ENCODE measurements at regions not wholly inside any gene's neighbourhood (a gene's known extent, or its start where the extent isn't known, plus 50 kb on each side); places are given as distances from the start of the nearest gene placed in this dataset.

DNA sequence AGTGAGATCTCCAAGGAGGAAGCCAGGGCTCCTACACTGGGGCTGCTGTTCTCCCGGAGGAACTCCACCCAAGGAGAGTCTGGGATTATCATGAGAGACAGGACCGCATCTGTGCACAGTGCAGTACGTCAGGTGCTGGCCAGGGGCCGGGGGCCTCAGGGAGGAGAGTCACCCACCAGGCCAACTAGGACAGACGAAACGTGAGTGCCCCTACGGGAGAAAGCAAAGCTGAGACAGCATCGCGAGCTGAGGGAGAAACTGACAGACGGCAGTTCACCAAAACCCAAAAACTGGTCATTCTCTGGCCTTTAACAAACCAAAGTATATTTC, 273.4 kb downstream of the BRD1 start:
- in situ Hi-C loops (cut with HindIII; ENCODE audit: low sequenced_read_pairs) = no loop called here

DNA sequence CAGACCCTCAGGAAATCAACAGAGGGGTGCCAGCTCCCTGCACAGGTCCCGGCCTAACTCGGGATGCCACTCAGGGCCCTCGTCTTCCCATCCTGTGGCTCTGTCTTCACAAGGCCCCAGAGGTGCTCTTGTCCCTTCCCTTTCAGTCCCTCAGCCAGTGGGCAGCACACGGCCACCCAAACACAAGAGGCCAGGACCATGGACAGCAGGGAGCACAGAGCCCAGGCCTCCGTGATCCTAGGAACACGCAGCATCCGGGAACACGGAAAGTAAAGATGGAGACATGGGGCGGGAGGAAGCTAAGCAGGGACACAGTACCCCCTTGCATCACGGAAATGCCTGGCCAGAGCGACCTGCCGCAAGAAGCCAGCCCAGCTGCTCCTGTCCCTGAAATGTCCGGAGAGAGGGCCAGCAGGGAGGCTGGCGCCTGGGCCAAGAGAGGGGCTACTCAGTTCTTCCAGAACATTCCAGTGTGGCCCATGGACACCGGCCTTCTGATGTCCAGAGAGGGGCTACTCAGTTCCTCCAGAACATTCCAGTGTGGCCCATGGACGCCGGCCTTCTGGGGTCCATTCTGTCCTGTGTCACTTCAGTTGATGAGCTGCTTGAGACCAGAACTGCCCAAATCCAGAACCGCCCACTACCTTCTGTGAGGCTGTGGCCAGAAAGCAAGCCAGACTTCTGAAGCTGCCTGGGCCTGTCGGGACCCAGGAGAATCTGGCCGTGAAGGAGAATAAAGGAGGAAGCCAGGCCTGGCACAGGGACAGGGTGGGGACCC, 274.0 kb downstream of the BRD1 start:
- in situ Hi-C loops (cut with HindIII; ENCODE audit: low sequenced_read_pairs) = no loop called here

DNA sequence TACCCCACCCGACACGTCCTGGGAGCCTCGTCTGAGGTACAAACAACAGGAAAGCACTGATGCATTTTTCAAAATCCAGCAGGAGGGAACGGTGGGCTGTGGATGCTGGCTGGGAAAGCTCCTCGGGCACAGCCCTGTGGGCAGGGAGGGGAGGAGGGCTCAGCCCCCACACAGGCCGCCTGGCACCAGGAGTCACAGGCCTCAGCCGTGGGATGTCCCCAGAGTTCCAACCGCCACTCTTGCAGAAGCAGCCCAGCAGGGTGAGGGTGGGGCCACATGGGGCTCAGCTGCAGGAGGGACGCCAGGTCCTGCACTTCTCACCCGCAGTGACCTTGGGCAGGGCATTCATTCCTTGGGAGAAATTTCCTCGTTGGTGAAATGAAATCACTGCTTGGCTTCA, 274.6 kb downstream of the BRD1 start:
- in situ Hi-C loops (cut with HindIII; ENCODE audit: low sequenced_read_pairs) = no loop called here

DNA sequence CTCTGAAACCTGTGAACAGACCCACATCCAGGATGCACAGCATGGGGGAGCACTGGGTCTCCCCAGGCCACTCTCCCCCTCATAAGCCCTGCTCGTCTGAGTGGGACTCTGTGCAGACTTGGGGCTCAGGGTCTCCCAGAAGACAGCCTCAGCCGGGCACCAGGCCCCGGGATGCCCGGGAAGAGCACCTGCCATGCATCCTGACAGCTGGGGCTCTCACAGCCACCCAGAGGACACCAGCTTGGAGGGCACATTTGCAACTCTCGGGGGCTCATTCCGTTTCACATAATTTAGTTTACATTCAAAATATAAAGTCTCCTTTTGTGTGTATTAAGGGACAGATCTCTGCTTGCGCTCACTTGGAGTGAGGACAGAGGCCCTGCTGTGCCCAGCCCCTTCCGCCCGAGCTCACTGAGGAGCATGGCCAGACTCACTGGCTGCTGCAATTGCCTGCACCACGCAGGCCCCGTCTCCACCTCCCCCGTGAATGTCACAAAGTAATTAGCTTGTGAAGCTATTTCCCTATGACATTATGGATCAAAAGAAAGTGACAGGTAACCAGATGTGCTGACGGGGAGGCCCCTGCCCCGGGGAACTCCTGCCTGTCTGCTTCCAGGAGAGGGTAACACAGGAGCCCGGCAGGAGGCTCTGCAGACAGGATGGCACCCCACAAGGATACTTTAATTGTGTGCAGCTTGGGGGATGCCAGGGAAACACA, 275.6 kb downstream of the BRD1 start:
- in situ Hi-C loops (cut with HindIII; ENCODE audit: low sequenced_read_pairs) = no loop called here

DNA sequence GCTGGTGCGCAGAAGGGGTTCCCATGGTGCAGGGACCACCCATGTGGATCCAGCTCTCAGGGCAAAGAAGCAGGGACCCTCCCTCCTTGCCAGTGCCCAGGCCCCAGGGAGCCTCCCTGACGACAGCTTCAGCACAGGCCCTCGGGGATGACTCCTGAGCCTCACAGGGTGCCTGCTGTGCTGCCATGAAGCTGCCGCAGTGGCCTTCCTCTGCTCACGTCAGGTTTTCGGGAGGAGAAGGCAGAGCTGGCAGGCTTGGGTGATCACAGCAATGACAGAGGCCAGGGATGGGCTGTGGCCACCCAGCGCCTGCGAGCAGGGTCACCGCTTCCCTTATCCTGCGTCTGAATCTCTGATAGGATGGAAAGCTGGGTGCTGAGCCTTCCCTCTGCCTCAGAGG, 276.2 kb downstream of the BRD1 start:
- in situ Hi-C loops (cut with HindIII; ENCODE audit: low sequenced_read_pairs) = no loop called here

DNA sequence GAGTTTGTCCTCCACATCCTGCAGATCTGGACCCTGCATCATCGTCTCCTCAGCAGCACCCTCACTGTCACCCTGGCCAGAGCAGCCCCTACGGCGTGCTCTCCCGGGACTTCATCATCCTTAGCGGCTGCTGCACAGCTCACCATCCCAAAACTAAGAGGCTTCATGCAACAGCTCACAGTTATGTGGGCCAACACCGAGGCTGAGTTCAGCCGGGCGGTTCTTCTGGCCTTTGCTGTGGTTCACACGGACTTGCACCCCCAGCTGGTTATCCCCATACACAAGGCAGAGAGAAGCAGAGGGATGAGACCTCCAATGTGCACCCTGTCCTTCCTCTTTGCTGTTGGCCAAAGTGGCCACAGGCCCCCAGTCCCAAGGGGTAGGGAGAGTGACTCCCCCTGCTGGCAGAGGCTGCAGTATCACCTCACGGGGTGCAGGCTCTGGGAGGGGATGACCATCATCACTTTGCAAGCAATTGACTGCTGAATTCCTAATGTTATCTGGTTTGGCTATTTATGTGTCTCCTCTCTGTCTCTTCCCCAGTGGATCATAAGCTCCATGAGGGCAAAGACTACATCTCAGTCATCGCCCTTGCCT, 276.8 kb downstream of the BRD1 start:
- in situ Hi-C loops (cut with HindIII; ENCODE audit: low sequenced_read_pairs) = no loop called here

DNA sequence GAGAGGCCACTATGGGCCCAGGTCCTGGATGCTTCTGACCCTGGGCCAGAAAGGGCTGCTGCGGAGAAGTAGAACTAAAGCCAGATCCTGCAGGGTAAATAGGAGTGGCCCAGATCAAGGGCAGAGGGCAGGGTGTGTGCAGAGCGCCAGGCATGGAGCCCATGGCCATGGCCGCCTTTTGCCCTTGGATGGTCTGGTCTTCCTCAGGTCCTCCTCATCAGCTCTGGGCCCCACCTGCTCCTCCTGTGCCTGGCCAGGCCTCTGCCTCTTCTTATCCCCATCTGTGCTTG, 277.6 kb downstream of the BRD1 start:
- in situ Hi-C loops (cut with HindIII; ENCODE audit: low sequenced_read_pairs) = no loop called here

DNA sequence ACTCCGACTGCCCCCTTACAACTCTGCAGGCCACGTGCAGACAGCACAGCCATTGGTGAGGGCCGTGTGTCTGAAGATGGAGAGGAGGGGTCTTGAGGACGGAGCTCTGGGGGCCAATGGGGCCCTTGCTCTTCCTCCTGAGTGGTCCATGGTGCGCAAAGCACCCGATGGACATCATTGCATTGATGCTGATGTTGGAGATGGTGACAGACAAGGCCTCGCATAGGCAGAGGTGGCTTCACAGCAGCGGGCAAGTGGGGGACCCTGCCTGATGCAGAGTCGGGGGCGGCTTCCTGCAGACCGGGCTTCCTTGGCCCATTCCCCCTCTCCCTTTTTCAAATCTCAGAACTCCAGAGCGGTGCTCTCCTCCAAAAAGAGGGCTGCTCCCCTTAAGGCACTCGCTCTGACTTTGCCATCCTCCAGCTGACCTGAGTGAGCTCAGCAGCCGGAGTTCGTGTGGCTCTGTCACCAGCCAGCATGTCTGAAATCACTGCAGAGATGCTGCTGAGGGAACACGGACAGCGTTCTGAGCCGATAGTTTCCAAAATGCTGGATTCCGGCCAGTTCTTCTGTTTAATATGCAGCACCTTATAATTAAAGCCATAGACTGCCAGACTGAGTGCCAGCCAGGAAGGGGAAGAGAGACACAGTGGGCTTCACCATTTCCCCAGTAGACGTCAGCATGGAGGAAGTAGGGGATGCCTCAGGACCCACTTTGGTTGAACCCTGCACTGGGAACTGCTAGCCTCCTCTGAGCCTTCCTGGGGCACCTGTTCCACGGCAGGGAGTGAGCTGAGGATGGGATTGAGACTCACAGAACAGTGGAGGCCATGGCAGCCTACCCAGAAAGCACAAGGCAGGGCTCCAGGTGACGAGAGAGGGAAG, 278.2 kb downstream of the BRD1 start:
- in situ Hi-C loops (cut with HindIII; ENCODE audit: low sequenced_read_pairs) = no loop called here

DNA sequence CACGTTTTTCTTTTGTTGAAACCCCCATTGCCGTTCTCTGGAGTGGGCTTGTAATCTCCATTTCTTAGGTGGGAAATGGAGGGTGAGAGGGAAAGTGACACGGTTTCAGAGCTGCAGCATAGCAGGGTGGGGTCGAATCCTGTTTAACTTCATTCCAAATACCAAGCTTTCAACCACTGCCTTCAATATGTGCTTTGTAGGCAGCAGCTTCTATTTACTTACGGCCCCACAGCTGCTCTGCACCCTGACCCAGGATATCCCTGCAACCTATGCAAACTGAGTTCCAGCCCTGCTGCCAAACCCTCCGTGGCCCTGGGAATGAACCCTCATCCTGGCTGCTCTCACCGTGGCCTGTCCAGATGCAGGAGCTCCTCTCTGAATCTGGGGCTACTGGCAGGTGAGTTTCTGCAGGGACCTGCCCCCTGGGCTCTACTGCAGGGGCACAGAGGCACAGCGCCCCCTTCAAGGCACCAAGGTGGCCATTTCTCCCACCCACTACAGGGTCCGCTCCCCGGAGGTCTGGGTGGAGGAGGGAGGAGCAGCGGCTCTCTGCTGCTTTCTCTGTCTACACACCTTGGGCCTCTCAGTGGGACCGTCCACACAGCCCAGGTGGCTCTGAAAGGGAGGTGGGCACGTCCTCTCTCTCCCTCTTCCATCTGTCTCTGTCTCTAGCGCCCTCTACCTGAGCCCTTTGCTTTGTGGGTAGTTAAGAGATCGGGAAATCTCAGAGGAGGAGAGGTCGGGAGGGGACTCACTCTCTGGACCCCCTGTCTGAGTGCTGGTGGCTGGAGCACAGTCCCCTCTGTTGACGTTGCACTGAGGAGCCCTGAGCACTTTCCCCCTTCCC, 279.1 kb downstream of the BRD1 start:
- in situ Hi-C loops (cut with HindIII; ENCODE audit: low sequenced_read_pairs) = no loop called here

DNA sequence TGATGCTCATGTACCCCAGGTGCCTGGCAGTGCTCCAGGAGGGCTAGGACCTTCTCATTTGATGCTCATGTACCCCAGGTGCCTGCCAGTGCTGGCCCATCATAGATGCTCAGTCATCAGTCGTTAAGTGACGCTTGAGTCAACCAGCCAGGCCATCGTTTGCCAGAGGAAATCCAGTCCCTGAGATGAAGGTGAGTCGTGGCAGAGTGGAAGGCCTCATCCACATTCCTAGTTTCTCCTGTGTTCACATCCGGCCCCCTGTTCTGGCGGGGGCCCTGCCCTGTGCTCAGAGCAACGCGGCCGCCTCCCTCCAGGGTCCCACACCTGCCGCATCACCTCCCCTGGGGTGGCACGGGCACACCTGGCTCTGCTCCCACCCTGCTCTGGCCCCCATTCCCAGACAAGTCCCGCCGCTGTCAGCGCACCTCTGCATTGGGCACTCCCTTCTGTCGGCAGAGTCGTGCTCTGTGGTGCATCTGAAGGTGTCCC, 279.9 kb downstream of the BRD1 start:
- in situ Hi-C loops (cut with HindIII; ENCODE audit: low sequenced_read_pairs) = no loop called here

DNA sequence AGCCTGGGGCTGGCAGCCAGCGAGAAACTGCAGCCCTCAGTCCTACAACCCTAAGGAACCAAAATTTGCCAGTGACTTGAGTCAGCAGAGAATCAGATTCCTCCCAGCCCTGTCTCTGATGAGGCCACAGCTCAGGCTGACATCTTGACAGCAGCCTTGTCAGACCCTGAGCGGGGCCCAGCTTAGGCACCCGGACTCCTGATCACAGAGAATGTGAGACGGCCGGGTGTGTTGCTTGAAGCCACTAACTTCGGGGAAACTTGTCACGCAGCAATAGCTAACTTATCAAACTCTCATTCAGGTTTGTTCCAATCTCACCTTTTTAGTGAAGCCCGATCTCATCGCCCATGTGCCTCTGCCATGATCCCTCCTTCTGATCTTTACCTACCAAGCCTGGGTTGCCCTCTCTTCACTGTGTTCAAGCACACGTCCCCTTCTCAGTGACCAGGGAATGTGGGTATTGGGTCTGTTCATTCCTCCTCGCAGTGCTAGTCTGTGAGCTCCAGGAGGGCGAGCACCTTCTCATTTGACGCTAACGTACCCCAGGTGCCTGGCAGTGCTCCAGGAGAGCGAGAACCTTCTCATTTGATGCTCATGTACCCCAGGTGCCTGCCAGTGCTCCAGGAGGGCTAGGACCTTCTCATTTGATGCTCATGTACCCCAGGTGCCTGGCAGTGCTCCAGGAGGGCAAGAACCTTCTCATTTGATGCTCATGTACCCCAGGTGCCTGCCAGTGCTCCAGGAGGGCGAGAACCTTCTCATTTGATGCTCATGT, 280.7 kb downstream of the BRD1 start:
- in situ Hi-C loops (cut with HindIII; ENCODE audit: low sequenced_read_pairs) = no loop called here

DNA sequence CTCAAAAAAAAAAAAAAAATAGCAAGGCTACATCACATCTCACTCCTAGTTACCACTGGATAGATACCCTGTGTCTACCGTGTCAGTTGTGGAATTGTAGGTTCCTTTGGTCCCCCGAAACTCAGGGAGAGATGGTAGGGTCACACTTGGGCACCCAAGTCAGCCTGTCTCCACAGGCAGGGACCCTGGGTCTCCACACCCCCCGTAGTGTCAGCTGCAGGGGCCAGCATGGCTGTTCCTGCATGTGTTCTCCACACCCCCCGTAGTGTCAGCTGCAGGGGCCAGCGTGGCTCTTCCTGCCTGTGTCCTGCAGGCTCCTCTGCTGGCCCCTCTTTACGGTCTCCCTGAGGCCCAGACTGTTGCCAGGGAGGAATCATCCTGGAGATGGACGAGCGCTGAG, 282.1 kb downstream of the BRD1 start:
- in situ Hi-C loops (cut with HindIII; ENCODE audit: low sequenced_read_pairs) = no loop called here

DNA sequence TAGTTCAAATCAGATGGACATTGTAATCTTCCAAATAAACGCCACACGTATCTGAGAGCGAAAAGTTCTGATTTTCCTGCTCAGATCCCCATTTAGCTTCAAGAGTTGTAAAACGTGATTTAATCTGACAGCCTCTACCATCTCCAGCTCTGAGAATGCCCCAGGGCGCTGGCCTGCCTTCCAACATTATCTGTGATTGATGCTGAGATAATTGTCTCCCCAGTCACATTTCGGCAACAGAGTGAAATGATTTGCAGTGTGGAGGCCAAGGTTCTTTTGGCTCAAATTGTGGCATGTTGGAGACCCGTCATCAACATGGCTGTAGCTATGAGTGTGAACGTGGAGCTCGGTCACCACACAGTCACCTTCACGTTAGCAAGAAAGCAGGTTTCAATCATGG, 283.4 kb downstream of the BRD1 start:
- in situ Hi-C loops (cut with HindIII; ENCODE audit: low sequenced_read_pairs) = no loop called here

DNA sequence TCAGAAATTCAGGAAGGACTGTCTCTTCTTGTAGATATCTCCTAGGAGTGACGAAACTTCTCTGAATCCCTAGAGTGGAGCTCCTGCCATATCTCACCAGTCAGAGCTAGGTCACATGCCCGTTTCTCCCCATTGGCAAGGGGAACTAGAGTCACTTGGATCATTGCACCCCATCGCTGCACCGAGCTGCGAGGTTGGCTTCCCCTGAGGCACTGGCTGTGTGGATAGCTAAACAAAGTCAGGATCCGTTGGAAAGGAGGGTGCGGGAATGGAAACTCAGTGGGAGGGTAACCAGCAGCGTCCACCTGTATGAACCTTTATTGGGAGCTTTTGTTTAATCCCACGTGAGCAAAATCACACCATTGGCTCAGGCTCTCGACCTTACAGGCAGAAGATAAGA, 283.8 kb downstream of the BRD1 start:
- in situ Hi-C loops (cut with HindIII; ENCODE audit: low sequenced_read_pairs) = no loop called here

DNA sequence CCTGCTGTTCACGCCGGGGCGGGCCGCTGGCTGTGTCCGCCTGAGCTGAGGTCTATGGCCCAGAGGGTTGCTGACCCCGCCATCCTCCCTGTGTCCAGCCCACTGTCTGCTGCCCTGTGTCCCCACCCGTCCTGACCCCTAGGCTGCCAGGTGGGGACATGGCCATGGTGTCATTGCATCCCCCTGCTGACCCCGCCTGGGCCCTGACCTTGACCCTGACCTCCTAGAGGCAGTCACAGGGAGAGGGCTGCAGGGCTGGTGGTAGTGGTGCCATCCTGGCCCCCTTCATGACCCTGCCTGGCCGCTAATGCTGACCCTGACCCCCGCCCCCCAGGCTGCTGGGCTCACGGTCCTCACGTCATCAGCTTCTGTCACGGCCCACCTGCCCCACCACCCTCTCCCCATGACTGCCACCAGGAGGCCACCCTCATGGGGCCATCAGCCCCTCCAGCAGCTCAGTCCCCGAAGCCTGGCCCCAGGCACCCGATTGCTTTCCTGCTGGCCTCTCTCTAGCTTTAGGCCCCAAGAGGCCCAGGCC, 285.9 kb downstream of the BRD1 start:
- in situ Hi-C loops (cut with HindIII; ENCODE audit: low sequenced_read_pairs) = no loop called here

DNA sequence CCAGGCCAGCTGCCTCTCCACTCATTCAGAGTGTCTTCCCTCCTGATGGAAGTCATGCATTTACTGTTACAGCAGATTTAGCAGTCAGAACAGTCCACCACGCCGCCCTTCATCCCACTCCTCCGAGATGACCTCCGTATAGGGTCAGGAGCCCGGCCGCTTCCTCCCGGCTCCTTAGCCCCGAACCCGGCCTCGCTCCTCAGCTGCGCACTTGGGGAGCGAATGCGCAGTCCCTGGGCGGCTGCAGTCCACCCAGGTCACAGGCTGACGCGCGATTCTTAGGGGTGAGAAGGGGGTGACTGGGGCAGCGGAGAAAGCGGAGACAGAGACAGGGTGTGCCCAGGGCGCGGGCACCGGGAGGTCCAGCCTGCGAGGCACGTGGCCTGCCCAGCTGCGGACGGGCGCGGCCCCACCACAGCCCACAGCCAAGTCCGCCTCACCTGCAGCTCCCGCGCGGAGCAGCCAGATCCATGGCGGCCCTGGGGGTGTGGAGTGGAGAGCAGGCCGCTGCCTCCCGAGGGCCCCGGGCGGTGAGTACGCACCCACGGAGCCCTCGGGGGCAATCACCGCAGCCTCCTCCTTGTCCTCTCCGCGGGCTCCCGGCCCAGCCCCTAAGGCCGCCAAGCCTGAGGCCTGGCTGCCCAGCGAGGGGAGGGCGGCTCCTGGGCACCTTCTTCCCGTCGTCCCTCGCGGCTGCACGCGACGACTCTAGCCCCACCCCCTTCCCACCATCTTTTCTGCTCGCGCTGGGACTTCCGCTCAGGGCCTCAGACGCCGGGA, 286.6 kb downstream of the BRD1 start:
- in situ Hi-C loops (cut with HindIII; ENCODE audit: low sequenced_read_pairs) = no loop called here

DNA sequence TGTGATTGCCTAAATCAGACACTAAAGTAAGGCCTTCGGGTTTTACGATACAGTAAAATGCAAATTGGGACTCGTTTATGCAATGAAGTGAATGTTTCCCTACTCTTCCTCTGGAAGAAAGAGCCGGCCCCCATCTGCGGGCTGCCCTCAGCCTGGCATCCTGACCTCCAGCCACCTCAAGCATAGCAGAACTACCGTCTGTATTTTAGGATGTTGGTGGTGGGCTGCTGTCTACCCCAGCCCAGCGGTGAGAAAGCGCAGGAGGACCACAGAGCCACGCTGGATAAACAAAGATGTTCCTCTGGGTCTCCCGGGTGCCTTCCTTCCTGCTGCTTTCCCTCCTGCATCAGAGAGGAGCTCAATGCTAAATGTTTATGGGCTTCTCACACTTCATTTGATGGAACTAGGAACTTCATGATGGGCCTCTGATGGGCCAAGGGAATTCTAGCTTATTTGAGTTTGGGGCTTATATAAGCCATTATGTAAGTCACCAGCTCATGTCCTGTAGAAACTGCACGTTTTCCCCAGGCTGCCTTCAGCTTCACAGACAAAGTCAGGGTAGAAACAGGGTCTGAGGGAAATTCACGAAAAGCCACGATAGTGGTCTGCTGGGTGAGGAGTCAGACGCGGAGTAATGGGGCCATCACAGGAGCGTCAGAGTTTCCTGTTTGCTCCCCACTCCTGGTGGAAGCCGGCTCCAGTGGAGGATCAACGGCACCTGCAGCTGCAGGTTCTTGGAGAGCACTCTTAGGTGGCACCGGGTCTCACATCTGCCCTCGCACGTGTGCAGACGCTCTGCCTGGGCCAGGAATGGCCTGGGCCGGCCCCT, 287.4 kb downstream of the BRD1 start:
- in situ Hi-C loops (cut with HindIII; ENCODE audit: low sequenced_read_pairs) = no loop called here

DNA sequence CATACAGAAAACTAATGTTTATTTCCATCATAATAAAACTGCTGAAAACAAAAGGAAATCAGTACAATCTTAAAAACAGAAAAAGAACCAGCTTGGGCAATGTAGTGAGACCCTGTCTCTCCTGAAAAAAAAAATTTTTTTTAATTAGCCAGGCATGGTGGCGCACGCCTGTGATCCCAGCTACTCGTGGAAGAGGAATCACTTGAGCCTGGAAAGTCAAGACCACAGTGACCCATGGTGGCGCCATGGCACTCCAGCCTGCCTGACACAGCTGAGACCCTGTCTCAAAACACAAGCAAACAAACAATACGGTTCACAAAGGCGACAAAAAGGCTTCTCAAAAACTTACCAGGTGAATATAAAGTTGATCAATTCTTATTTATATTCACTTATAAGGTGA, 289.7 kb downstream of the BRD1 start:
- in situ Hi-C loops (cut with HindIII; ENCODE audit: low sequenced_read_pairs) = loop anchor here (10.0 kb wide), 1 partner anchor 83 kb away; no protein-coding TSS in a partner anchor

All from DLD1 (cell line).